HCT116 (cell line): ENCODE measurements at regions not wholly inside any gene's neighbourhood (a gene's known extent, or its start where the extent isn't known, plus 50 kb on each side); places are given as distances from the start of the nearest gene placed in this dataset.

Experiments
- ATAC-seq: fragments of 200-7000 bp; cut with Tn5 transposase; 2 replicates; pipeline ENCODE4 v1.9.1; 2020; ENCODE audit warnings: mild to moderate bottlenecking, moderate library complexity
- BruUV-seq: library from RNA; stranded (reverse); fragments of 400-500 nt; replicated peaks from 2 replicates; lab custom pipeline; 2021; lab: Mats Ljungman, UMichigan
- CTCF ChIA-PET: fragments of 300-600 bp; sonication (Branson Sonifier 250); formaldehyde crosslinking; loops from one replicate; lab custom pipeline; 2021; ENCODE audit warnings: antibody characterized with exemption; lab: Charles Lee
- POLR2A ChIA-PET: fragments of 300-600, 350-600 bp; sonication (Branson Sonifier 250); formaldehyde crosslinking; loops from one replicate; lab custom pipeline; 2021; ENCODE audit warnings: antibody characterized with exemption; lab: Charles Lee
- RAD21 ChIA-PET, 2 experiments: fragments of 300-600 bp; sonication (Branson Sonifier 250); formaldehyde crosslinking; loops; one replicate each; lab custom pipeline; 2023; ENCODE audit warnings: low total read pairs in 2 of 2; ENCODE audit not compliant: uncharacterized antibody in 2 of 2, unreplicated experiment in 2 of 2, low non-redundant PET in 1 of 2; lab: Charles Lee
- DNase-seq: peaks from one replicate; pipeline ENCODE4 v3.0.0-alpha.2; 2010; ENCODE audit warnings: low read depth, low spot score
- H2AFZ ChIP-seq: fragments of 200-600 bp; shearing (Covaris generic), sonication (generic); 2 replicates; pipeline ENCODE4 v1.6.1; 2017; ENCODE audit warnings: low read depth, mixed run types, mixed read lengths, antibody characterized with exemption, low read length; ENCODE audit not compliant: poor library complexity, severe bottlenecking
- H3K27ac ChIP-seq: 2 replicates; pipeline ENCODE4 v1.5.1; 2012; ENCODE audit warnings: low read depth, low read length
- H3K27me3 ChIP-seq: fragments of 200-600 bp; sonication (generic); 2 replicates; pipeline ENCODE4 v1.6.1; 2016; ENCODE audit warnings: mixed run types, low read length, mixed read lengths; ENCODE audit not compliant: insufficient read depth
- H3K36me3 ChIP-seq, 2 experiments: fragments of 200-500 bp in 1 of 2; fragments of 200-600 bp in 1 of 2; sonication (Bioruptor generic) in 1 of 2; sonication (generic) in 1 of 2; 2 replicates each; pipeline versions ENCODE4 v1.5.1 to v1.6.1; 2014 to 2016; ENCODE audit warnings: low read length in 2 of 2, inconsistent platforms in 1 of 2, mixed read lengths in 1 of 2, mixed run types in 1 of 2; ENCODE audit not compliant: insufficient read depth in 2 of 2, control insufficient read depth in 1 of 2
- H3K4me1 ChIP-seq, 2 experiments: fragments of 200-600 bp in 1 of 2; sonication (generic) in 1 of 2; 2 replicates each; pipeline versions ENCODE4 v1.5.1 to v1.6.1; 2012 to 2017; ENCODE audit warnings: low read length in 2 of 2, inconsistent platforms in 1 of 2, mild to moderate bottlenecking in 1 of 2, mixed read lengths in 1 of 2, mixed run types in 1 of 2, moderate library complexity in 1 of 2; ENCODE audit not compliant: insufficient read depth in 2 of 2, control insufficient read depth in 1 of 2
- H3K4me2 ChIP-seq: fragments of 200-600 bp; sonication (generic); 2 replicates; pipeline ENCODE4 v1.6.1; 2017; ENCODE audit warnings: mixed run types, low read length, mixed read lengths
- H3K4me3 ChIP-seq, 2 experiments: fragments of 200-600 bp in 1 of 2; sonication (generic) in 1 of 2; replicated peaks in 1 of 2; 2 replicates each; pipeline ENCODE4 v1.5.1; 2011 to 2016; ENCODE audit warnings: low read length in 2 of 2, control low read depth in 1 of 2, low read depth in 1 of 2, mild to moderate bottlenecking in 1 of 2, mixed read lengths in 1 of 2, mixed run types in 1 of 2
- H3K79me2 ChIP-seq: fragments of 200-600 bp; sonication (generic); 2 replicates; pipeline ENCODE4 v1.6.1; 2017; ENCODE audit warnings: mild to moderate bottlenecking, mixed run types, low read length, moderate library complexity, mixed read lengths; ENCODE audit not compliant: insufficient read depth
- H3K9ac ChIP-seq: fragments of 200-600 bp; sonication (generic); 2 replicates; pipeline ENCODE4 v1.6.1; 2016; ENCODE audit warnings: low read length, mixed read lengths
- H3K9me2 ChIP-seq: fragments of 200-600 bp; sonication (generic), shearing (Covaris generic); 2 replicates; pipeline ENCODE4 v1.6.1; 2017; ENCODE audit warnings: mixed run types, mild to moderate bottlenecking, moderate library complexity; ENCODE audit not compliant: insufficient read depth
- H3K9me3 ChIP-seq, 2 experiments: fragments of 200-500 bp in 1 of 2; fragments of 200-600 bp in 1 of 2; sonication (Bioruptor generic) in 1 of 2; sonication (generic) in 1 of 2; 2 replicates each; pipeline ENCODE4 v1.6.1; 2014 to 2017; ENCODE audit warnings: low read length in 2 of 2, mixed read lengths in 2 of 2, inconsistent platforms in 1 of 2, low read depth in 1 of 2, mild to moderate bottlenecking in 1 of 2, mixed run types in 1 of 2, moderate library complexity in 1 of 2; ENCODE audit not compliant: control insufficient read depth in 1 of 2, insufficient read depth in 1 of 2
- H4K20me1 ChIP-seq: fragments of 200-600 bp; sonication (generic), shearing (Covaris generic); 2 replicates; pipeline ENCODE4 v1.6.1; 2017; ENCODE audit warnings: mixed run types, mild to moderate bottlenecking, moderate library complexity; ENCODE audit not compliant: insufficient read depth
- ELF1 ChIP-seq: IDR thresholded peaks from 2 replicates; pipeline ENCODE4 v1.6.1; 2012; ENCODE audit warnings: low read depth, borderline replicate concordance
- EZH2 ChIP-seq: fragments of 200-600 bp; sonication (generic); IDR thresholded peaks from 2 replicates; pipeline ENCODE4 v1.6.1; 2017; ENCODE audit warnings: antibody characterized with exemption, mixed run types
- FOSL1 ChIP-seq: IDR thresholded peaks from 2 replicates; pipeline ENCODE4 v1.6.1; 2012; ENCODE audit warnings: low read depth
- JUND ChIP-seq: IDR thresholded peaks from 2 replicates; pipeline ENCODE4 v1.6.1; 2012
- POLR2AphosphoS5 ChIP-seq: IDR thresholded peaks from 2 replicates; pipeline ENCODE4 v1.6.1; 2011; ENCODE audit warnings: mild to moderate bottlenecking, low read depth, low read length, moderate library complexity
- RAD21 ChIP-seq: IDR thresholded peaks from 2 replicates; pipeline ENCODE4 v1.6.1; 2012; ENCODE audit warnings: low read depth, mild to moderate bottlenecking
- TCF7L2 ChIP-seq: IDR thresholded peaks from 2 replicates; pipeline ENCODE4 v1.7.0; 2011; ENCODE audit warnings: borderline replicate concordance, inconsistent platforms; ENCODE audit not compliant: insufficient read depth, insufficient read length; ENCODE audit errors: extremely low read depth
- YY1 ChIP-seq: IDR thresholded peaks from 2 replicates; pipeline ENCODE4 v1.6.1; 2011; ENCODE audit warnings: low read length, low read depth, moderate library complexity, mild to moderate bottlenecking; ENCODE audit not compliant: insufficient replicate concordance; ENCODE audit errors: extremely low read depth
- intact Hi-C: fragments of 100-400 bp; cut with micrococcal nuclease; formaldehyde crosslinking; loops from 2 replicates; pipeline ENCODE4 v1.10.0; 2022
- TF ChIP-seq, protein P1 (sequence below): IDR thresholded peaks from 2 replicates; pipeline ENCODE4 v1.6.1; 2012; ENCODE audit warnings: low read depth
- TF ChIP-seq, protein P2 (sequence below), 3 experiments: fragments of 200-600 bp in 1 of 3; sonication (generic) in 1 of 3; IDR thresholded peaks in 2 of 3; conservative IDR thresholded peaks in 1 of 3; 2 replicates each; pipeline ENCODE4 v1.5.1; 2012 to 2017; ENCODE audit warnings: low read depth in 2 of 3, low read length in 2 of 3, antibody characterized with exemption in 1 of 3, borderline replicate concordance in 1 of 3, control low read depth in 1 of 3, mild to moderate bottlenecking in 1 of 3, mixed read lengths in 1 of 3, mixed run types in 1 of 3, moderate library complexity in 1 of 3; ENCODE audit not compliant: insufficient read depth in 1 of 3

DNA sequence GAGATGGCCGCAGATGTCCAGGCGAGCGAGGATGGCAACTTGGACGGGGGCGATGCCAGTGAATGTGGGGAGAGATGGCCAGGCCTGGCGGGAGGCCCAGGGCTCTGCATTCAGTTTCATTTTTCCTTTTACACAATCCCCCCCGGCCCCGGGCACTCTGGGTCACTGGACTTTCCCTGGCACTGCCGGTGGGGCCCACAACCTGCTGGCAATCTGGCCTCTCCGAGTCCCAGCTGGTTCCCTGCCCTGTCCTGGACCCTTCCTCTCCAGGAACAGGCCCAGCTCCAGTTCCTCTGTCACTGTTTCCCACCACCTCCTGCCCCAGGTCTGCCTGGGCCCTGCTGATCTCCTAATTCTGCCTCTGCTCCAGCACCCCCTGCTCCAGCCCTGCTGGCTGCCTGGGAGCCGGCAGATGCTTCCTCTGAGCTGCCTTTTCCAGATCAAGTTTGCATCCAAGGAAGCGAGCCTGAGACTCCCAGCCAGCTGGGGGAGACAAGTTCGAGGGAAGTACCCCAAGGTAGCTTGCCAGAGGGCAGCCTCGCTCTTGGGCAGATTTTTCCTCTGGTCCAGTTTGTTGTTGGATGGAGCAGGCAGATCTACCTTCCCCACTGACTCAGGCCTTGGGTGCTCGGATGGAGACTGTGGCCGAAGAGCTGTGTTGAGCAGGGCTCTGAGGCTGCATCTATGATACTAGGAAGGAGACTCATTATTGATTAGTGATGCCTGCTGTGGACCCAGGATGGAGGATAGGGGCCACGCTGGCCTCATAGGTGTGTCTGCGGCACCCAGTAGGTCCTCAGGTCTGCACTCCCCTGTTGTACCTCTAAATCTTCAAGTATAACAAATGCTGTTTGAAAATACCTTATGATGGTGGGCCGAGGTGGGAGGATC, 83.2 kb downstream of the CEBPB start:
- intact Hi-C loops = no loop called here
- H3K9ac ChIP-seq = no peak overlapping the region
- BruUV-seq = no TSS peak
- H3K27ac ChIP-seq = no peak overlapping the region; the same call in 1 of the 2 replicates
- H3K9me3 ChIP-seq = no peaks in the 10 kb centered on the region
- H3K4me3 ChIP-seq = no peak overlapping the region
- CTCF ChIA-PET = no interaction called here
- H4K20me1 ChIP-seq = no peaks in the 10 kb centered on the region
- POLR2A ChIA-PET = interaction anchor here (0.9 kb wide), 1 partner anchor 11 kb away, joined by 4 read pairs; no protein-coding TSS in a partner anchor
- ATAC-seq (no peak), DNase-seq (no peak)
- TF ChIP-seq FOSL1 (no peak), YY1 (no peak), ELF1 (no peak), RAD21 (no peak), TCF7L2 (no peak), JUND (no peak), EZH2 (no peak), POLR2AphosphoS5 (no peak)
- TF ChIP-seq, protein P1, sequence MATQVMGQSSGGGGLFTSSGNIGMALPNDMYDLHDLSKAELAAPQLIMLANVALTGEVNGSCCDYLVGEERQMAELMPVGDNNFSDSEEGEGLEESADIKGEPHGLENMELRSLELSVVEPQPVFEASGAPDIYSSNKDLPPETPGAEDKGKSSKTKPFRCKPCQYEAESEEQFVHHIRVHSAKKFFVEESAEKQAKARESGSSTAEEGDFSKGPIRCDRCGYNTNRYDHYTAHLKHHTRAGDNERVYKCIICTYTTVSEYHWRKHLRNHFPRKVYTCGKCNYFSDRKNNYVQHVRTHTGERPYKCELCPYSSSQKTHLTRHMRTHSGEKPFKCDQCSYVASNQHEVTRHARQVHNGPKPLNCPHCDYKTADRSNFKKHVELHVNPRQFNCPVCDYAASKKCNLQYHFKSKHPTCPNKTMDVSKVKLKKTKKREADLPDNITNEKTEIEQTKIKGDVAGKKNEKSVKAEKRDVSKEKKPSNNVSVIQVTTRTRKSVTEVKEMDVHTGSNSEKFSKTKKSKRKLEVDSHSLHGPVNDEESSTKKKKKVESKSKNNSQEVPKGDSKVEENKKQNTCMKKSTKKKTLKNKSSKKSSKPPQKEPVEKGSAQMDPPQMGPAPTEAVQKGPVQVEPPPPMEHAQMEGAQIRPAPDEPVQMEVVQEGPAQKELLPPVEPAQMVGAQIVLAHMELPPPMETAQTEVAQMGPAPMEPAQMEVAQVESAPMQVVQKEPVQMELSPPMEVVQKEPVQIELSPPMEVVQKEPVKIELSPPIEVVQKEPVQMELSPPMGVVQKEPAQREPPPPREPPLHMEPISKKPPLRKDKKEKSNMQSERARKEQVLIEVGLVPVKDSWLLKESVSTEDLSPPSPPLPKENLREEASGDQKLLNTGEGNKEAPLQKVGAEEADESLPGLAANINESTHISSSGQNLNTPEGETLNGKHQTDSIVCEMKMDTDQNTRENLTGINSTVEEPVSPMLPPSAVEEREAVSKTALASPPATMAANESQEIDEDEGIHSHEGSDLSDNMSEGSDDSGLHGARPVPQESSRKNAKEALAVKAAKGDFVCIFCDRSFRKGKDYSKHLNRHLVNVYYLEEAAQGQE = no peak
- TF ChIP-seq, protein P2, sequence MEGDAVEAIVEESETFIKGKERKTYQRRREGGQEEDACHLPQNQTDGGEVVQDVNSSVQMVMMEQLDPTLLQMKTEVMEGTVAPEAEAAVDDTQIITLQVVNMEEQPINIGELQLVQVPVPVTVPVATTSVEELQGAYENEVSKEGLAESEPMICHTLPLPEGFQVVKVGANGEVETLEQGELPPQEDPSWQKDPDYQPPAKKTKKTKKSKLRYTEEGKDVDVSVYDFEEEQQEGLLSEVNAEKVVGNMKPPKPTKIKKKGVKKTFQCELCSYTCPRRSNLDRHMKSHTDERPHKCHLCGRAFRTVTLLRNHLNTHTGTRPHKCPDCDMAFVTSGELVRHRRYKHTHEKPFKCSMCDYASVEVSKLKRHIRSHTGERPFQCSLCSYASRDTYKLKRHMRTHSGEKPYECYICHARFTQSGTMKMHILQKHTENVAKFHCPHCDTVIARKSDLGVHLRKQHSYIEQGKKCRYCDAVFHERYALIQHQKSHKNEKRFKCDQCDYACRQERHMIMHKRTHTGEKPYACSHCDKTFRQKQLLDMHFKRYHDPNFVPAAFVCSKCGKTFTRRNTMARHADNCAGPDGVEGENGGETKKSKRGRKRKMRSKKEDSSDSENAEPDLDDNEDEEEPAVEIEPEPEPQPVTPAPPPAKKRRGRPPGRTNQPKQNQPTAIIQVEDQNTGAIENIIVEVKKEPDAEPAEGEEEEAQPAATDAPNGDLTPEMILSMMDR (IDR thresholded peaks at IDR 0.05 in 2 of 3, conservative IDR thresholded peaks at IDR 0.05 in 1 of 3; ENCODE audit: borderline replicate concordance in 1 of 3, insufficient read depth in 1 of 3, low read depth in 2 of 3, low read length in 2 of 3) = no peak
- H3K9me2 ChIP-seq = no peaks in the 10 kb centered on the region
- H3K4me1 ChIP-seq = peaks cover 5 to 12% of the 10 kb centered on the region in 2 experiments
- RAD21 ChIA-PET = no interaction called here
- no peaks in the 10 kb centered on the region for H3K27me3 ChIP-seq
- H2AFZ ChIP-seq = no peak overlapping the region
- H3K79me2 ChIP-seq = no peaks in the 10 kb centered on the region
- no peaks in the 10 kb centered on the region for H3K36me3 ChIP-seq
- no peak overlapping the region for H3K4me2 ChIP-seq
